SKM-1 (cell line): ENCODE measurements at regions not wholly inside any gene's neighbourhood (a gene's known extent, or its start where the extent isn't known, plus 50 kb on each side); places are given as distances from the start of the nearest gene placed in this dataset.
"Not testable (repeated sequence)": the region's sequence is repeated elsewhere in the genome, so short reads cannot be mapped to it uniquely, and the experiment has no call there.

ENCODE experiments used
- DNase-seq: peaks from one replicate; lab custom pipeline; 2025; ENCODE audit not compliant: unreplicated experiment; lab: John Stamatoyannopoulos, UW

DNA sequence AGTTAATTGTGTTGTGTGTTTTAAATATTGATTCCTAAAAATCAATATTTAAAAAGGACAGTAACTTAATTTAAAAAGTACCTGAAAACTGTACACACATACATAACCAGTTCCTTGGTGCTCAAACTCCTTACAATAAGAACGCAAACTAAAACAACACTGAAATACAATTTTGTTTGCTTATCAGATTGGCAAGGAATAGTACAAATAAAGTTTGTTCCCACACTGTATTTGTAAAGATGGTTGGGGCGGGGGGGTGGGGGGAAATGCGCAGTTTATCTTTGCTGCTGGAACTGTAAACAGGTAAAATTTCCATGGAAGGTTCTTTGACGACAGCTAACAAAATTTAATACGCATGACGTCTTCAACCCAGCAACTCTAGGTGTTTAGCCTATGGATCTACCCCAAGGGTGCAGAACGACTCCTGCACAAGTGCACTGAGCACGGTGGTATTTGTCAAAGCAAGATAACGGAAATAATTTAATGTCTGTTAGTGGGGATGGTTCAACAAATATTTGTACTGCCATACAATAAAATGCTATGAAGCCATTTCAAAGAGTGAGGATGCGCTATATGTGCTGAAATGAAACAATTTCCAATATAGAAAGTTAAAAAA, 96.5 kb downstream of the ING1 start:
- no peak for DNase-seq

DNA sequence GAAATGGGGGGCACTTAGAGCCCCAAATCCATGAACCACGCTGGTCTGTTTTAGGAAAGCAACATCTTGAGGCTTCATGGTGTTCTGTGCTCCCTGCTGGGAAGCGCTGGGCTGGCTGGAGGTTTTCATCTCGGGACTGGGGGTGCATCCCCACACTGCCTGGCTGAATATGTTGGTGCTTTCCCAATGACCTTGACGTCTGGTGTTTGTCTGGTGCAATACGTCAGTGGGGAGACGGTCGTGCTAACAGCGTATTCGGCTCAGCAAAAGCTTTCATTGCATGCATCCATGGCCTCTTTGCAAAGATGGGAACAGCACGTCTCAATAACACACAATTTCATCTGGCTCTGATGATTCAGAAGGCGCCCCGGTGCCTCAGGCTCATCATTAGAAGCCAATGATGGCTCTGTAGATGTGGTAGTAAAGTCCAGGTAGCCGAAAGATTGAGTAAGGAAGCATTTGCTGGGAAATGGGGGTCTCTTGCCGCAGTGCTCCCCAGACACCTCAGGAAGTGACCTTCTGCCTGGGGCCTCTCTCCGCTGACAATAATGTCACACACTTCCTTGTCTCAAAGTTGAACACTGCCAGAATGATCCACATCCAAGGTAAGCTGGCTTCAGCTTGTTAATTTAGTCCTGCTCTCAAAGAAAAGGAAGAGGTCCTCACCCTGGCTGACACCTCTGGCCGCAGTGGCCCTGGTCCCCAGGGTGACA, 97.7 kb downstream of the ING1 start:
- DNase-seq: no peak

DNA sequence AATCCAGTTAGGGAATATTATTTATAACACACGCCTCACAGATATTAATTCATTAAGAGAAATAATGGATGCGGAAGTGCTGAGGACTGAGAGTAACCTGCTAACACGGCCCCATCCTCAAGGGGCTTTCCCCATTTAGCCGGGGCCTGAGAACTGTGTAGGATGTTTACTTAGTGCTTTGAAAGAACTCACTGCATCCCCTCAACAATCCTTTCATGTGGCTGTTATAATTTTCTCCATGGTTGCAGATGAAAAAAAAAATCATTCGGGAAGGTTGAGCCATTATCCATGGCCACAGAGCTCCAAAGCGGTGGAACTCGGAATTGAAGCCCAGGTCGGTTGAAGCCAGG, 98.2 kb downstream of the ING1 start:
- no peak for DNase-seq

DNA sequence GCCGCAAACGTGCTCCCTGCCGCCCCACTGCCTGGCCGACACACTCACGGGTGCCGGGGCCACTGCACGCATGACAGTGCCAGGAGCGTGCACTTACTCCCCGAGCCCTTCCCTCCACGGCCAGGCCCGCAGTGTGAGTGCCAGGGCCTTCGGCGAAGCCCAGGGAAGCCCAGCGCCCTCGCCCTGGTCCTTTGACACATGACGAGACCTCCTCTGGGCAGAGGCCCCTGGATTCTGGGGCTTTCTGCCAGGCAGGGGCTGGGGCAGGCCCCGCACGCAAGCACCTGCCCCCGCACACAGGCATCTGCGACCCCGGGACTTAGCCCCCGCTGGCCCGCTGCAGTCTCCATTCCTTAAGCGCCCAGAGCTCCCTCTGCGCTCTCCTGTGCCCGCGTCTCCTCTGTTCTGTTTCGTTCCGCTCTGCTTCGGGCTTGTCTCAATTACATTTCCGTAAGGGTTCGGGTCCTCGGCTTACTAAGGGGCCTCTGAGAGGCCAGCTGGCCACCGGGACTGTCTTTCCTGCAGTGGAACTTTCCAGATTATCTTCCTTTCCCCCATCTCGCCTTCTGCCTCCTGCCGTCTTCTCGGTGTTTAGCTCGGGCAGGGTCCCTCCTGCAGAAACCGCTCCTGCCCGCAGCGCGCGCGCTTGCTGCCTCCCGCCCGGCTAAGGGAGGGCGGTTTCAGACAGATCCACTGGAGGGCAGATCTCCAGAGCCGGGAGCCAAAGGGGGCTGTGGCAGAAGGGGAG, 98.8 kb downstream of the ING1 start:
- no peak for DNase-seq

DNA sequence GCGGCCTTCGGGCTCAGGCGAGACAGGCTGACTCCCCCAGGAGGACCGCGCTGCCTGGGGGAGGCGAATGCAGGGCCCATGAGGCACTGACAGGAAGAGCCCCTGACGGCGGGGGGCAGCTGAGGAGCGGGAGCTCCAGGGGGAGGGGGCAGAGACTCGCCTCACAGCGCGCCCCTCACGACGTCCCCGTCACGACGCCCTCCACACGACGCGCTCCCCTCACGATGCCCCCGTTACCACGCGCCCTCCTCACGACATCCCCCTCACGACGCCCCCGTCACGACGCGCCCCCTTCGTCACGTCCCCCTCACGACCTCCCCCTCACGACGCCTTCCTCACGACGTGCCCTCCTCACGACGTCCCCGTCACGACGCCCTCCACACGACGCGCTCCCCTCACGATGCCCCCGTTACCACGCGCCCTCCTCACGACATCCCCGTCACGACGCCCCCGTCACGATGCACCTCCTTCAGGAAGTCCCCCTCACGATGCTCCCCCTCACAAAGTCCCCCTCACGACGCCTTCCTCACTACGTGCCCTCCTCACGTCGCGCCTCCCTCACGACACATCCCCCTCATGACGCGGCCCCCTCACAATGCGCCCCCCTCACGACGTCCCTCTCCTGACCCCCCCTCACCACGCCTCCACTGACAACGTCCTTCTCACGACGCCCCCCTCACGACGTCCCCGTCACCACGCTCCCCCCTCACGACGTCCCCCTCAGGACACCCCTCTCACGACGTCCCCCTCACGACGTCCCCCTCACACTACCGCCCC, 99.6 kb downstream of the ING1 start:
- DNase-seq: no peak

DNA sequence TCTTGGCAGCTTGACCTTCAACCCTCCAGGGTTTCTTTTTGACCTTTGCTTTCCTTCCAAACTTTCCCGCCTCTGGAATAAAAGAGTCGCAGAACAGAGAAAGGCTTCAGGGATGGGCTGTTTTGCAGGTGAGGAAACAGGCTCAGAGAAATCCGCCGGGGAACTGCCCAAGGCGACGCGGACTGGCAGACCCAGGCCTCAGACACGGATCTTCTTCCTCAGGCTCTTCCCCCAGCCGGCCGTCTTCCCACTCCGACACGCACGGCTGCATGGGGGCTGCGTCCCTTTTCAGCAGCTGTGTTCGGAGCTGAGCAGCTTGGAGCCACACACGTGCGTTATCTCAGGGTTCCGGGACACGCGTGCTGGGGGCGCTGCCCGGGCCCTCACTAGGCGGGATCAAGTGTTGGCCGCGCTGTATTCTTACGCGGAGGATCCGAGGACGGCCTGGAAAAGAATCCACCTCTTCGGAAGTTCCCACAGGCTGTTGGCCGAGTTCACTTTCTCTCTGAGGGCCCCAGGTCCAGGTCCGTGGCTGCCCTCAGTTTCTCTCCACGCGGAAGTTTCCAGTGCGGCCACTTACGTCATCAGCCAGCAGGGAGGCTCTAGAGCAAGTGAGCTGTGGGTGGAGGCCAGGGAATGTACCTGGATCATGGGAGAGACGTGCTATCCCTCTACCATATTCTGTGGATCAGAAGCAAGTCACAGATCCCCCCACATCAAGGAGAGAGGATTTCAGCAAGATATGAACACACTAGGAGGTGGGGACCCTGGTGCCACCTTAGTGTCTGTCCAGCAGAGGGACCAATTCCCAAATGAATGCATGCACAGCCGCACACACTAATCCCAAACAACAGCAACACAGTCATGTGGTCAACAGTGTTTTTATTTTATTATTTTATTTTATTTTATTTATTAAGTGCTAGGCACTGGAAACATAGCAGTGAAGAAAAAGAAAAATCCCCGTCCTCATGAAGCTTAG, 100.4 kb downstream of the ING1 start:
- DNase-seq: no peak

DNA sequence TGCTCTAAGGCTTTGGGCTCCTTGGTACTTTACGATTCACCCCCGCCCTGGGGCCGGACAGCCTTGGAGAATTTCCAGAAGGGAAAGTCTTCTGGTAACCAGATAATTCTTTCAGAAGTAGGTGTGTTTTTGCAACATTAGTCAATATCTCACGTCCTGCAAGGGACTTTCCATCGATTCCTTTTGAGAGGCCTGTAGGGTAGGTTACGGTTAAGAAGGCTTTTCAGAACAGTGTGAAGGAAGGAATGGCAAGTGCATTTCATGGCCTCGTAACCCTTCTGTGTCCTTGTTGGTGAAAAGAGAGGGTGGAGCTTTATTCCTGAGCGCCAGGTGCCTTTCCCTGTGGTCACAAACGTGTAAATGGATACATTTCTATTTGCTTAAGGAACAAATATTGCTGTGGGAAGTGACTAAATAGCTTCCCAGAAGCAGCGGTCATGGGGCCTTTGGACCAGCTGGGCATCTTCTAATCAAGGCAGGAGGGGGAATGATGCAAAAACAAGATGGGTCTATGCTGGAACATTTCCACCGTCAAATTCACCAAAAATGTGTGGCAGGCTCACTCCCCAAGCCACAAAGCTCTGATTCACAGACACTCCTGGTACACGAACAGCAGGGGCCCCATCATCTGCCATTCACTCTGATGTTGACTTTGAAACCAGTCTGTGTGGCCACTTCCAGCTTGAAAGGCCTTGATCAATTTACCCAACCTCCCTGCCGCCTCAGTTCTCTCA, 99.2 kb downstream of the ANKRD10 start:
- DNase-seq: no peak

DNA sequence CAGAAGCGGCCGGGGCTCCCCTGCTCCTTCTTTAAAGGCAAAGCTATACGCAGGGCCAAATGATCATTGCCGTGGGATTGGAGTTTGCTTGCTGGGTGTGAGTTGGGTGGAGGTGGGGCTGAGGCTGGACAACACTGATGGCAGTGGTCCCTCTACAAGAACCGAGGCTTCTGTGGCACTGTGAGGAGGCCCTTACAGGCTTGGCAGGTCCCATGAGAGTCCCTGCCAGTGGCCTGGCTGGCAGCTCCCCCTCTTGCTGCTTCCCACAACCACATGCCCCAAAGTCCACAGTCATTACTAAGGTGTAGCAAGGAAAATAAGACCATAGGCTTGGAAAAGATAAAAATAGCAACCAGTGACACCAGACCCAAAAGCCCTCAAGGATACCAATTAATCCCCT, 98.4 kb downstream of the ANKRD10 start:
- no peak for DNase-seq

DNA sequence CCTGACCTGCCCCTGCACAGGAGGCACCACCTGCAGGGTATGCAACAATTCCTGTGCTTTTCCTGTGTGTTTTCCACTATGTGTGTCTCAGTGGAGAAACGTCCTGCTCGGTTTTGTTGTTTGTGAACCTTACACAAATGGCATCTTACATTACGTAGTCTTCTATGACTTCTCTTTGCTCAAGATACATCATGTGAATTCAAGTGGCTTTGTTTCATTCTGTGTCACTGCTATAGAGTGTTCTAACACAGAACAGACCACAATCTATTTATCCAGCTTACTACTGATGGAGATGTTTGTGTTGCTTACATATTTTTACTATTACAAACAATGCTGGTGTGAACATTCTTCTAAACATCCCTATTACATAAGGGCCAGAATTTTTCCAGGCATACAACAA, 97.7 kb downstream of the ANKRD10 start:
- DNase-seq: no peak

DNA sequence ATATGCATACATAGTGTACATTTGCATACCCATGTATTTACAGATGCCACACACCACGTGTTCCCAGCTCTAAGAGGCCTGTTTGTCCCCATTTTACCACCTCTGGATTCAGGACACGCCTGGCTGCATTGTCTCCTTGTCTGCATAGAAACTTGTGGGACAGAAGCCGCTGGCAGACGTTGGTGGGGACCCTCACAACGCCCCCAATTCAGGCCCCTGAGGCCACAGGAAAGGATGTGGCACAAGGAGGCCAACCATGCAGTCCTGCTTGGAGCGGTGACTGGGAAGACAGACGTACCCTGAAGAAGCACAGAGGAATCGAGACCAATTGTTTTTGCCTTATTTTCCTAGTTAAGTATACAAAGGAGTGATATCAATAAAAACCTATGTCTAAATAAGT, 96.1 kb downstream of the ANKRD10 start:
- DNase-seq: no peak

DNA sequence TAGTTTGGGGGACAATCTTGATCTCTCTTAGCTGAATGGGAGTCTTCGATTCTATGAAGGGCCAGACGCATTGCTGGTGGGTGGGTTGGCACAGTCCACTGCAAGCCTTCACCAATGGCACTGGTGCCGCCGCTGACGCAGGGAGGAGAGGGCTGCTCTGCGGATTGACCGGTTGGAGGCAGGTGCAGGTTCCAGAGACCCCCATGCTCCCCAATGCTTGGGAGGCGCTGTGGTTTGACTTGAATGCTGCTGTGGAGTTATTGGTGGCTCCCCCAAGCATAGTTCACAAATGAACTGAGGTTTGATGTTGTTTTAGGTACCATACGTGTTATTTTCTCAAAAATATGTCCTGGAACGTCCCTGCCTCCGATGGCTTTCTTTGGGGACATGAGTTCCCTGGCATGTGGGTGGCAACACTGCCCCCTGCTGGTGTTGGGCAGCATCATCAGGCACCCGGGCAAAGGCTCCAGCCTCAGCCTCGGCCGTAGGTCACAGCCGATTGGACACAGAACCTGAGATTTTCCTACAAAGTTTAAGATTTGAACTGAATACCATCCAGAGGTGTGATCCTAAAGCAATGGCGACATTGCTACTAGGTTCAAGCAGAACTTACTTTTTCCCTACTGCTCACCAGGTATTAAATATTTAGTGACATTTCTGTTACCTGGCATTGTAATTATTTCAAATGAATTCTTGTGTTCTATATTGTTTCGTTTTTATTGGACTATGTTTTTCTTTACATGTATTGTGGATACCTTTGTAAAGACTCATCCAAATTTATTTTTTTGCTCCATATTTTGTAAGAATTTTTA, 95.5 kb downstream of the ANKRD10 start:
- DNase-seq: peak; percentile 11

DNA sequence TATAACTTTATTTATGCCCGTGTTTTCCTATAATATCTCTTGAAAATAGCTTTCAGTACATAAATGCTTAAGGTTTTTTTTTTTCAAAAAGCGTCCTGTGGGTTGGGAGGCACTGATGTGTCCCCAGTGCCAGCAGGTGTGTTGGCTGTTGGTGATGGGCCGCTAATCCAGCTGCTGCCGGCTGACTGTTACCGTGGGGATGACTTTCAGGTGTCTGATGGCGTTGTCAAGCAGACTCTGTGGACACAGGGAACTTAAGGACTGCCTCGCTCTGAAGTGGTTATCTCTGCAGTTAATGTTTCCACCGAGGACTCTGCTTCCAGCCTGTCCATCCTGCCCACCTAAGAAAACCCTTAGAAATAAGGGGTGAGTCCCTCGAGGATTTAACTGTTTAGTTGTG, 94.5 kb downstream of the ANKRD10 start:
- no peak for DNase-seq

DNA sequence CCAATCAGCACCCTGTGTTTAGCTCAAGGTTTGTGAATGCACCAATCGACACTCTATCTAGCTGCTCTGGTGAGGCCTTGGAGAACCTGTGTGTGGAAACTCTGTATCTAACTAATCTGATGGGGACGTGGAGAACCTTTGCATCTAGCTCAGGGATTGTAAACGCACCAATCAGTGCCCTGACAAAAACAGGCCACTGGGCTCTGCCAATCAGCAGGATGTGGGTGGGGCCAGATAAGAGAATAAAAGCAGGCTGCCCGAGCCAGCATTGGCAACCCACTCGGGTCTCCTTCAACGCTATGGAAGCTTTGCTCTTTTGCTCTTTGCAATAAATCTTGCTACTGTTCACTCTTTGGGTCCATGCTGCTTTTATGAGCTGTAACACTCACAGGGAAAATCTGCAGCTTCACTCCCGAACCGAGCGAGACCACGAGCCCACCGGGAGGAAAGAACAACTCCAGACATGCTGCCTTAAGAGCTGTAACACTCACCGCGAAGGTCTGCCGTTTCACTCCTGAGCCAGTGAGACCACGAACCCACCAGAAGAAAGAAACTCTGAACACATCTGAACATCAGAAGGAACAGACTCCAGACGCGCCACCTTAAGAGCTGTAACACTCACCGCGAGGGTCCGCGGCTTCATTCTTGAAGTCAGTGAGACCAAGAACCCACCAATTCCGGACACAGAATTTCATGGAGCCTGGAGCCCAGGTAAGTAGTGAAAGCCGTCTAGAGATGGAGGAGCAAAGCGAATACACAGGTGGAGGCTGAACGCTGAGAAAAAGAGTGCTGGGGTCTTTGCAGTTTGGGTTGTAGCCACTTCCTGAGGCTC, 92.8 kb downstream of the ANKRD10 start:
- DNase-seq: not testable (repeated sequence)

DNA sequence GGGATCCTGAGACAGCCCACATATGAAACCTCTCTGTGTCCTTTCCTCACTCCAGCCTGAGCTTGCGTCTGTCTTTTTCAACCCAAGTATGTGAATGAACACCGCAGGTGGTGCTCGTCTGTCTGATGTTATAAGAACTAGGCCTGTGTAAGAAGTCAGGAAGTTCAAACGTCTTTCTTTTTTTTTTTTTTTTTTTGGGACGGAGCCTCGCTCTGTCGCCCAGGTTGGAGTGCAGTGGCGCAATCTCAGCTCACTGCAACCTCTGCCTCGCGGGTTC, 92.3 kb downstream of the ANKRD10 start:
- DNase-seq: no peak

DNA sequence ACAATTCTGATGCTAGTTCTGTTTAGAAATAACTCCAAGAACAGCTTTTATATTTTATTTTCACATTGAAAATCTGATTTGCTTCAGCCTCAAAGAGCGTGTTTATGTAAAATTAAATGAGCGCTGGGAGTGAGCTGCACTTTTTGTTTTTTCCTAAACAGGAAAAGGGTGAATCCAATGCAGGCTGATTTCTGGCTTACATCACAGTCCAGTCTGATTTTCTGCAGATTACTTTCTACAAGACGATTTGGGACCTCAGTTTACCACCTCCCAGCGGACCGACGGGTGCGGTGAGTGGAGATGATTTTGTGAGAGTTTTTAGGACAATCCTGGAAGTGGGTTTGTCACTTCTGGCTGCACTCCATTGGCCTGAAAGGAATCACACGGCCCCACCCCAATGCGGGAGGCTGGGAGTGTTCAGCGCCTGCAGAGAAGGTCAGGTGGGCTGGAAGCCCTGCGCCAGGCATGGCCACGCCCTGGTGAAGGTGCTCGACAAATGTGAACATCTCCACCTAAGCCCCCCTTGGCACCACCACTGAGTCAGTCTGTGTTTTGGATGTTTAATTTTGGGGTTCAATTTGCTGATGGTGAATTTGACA, 90.1 kb downstream of the ANKRD10 start:
- DNase-seq: no peak

DNA sequence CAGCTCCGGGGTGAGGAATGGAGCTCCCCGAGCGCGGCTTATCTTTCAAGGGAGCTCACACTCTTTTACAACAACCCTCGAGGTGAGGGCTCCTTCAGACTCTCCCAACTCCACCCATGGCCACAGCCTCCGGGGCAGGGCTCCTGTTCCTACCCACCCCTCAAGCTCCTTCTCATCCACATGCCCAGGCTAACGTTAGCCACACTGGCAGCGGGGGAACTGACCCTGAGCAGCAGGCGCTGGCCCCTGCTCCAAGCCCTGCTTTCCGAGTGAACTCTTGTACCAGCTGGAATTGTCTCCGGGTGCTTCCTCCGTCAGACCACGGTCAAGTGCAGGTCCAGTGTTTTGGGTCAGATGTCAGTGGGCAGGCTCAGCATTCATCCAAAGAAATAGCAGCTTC, 89.4 kb downstream of the ANKRD10 start:
- DNase-seq: no peak

DNA sequence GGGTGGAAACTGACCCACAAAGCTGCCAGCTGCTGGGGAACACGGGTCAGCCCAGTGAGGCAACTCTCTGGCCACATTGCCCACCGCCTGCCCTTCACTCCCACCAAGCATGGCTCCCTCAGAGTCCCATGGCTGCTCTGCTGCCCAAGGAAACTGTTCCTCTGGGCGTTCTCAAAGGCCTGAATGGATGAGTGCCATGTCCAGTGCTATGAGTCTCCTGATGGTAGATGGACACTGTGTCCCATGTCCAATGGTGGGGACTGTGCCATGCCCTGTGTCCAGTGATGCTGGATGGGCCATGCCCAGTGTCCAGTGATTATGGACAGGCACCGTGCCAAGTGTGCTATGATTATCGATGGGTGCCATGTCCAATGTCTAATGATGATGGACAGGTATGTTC, 88.8 kb downstream of the ANKRD10 start:
- no peak for DNase-seq
